Activated CD4-positive, alpha-beta T cell treated with anti-CD3 and anti-CD28 coated beads, Interleukin-2, amount 50 U/mL, for 4 hours (primary cell): ENCODE measurements at regions not wholly inside any gene's neighbourhood (a gene's known extent, or its start where the extent isn't known, plus 50 kb on each side); places are given as distances from the start of the nearest gene placed in this dataset.
"Not testable (repeated sequence)": the region's sequence is repeated elsewhere in the genome, so short reads cannot be mapped to it uniquely, and the experiment has no call there.

ENCODE experiments used
- DNase-seq, 2 experiments: peaks; one replicate each; pipeline ENCODE4 v3.0.0-alpha.2; 2020

DNA sequence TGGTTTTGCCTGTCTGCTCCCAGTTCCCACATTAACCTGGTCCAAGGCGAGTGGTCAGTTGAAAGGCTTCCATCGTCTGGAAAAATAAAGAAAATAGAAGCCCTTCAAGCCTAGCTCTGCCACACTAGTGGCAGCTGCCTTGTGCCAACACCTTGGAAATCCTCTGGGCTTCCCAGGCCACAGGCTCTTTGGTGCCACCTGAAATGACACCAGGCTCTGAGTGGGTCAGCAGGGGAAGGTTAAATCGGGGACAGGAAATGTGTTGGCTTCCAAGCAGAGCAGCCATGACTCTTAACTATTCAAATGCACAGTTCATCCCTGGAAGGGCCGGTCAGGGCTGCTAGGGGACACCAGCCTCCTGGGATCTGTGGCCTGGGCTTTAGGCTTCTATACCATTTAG, 558.7 kb downstream of the MATN1 start:
- DNase-seq = no peak

- DNase-seq = no peak
Measured at GRCh38 chr1:30162565-30162964, 560.8 kb downstream of the MATN1 start.

- no peak for DNase-seq
Measured at GRCh38 chr1:30161953-30162352, 561.4 kb downstream of the MATN1 start.

- no peak for DNase-seq
Measured at GRCh38 chr1:30160999-30161689, 562.2 kb downstream of the MATN1 start.

DNA sequence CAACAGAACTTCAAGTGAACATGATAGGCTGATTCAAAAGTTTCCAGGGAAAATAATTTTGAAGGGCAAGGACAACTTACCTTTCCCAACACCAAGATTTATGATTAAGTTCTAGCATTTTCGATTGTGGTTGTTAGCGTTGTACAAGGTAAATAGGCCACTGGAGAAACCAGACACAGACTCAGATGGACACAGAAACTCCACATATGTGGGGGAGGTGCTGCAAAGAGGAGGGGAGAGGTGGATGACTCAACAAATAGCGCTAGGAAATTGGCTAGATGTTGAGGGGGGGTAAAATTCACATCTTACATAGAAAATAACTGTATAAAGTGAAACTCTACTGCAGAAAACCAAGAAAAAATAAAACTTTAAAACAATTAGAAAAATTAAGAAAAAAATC, 564.4 kb downstream of the MATN1 start:
- DNase-seq = no peak

- DNase-seq = not testable (repeated sequence)
Measured at GRCh38 chr1:30155698-30156097, 567.7 kb downstream of the MATN1 start.

GRCh38 chr1:30155253-30155652, 568.1 kb downstream of the MATN1 start:
- not testable (repeated sequence) for DNase-seq

DNA sequence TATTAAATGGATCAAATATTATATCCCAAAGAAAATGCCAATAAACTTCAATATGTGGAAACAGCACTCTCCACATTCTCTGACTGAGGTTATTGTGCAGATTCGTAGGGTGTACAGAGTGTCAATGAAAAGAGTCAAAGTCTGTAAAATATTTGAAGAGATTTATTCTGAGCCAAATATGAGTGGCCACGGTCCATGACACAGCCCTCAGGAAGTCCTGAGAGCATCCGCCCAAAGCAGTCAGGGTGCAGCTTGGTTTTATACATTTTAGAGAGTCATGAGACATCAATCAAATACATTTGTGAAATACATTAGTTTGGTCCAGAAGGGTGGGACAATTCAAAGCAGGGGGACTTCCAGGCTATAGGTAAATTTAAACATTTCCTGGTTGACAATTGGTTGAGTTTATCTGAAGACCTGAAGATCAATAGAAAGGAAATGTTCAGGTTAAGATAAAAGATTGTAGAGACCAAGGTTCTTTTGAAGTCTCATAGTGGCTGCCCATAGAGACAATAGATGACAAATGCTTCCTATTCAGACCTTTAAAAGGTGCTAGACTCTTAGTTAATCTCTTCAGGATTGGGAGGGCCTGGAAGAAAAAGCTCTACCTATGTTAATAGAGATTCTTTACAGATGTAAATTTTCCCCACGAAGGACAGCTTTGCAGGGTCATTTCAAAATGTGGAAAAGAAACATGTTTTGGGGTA, 569.5 kb downstream of the MATN1 start:
- no peak for DNase-seq

DNA sequence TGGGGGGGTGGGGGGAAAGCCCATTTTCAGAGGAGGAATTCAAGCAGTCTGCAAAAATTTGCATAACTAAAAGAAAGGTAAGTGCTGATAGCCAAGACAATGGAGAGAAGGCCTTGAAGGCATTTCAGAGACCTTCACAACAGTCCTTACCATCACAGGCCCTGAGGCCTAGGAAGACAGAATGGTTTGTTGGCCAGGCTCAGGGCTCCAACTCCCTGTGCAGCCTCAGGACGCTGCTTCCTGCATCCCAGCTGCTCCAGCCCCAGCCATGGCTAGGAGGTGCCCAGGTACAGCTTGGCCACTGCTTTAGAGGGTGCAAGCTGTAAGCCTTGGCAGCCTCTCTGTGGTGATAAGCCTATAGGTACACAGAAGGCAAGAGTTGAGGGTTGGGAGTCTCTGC, 571.6 kb downstream of the MATN1 start:
- DNase-seq = no peak

GRCh38 chr1:30151119-30151518, 572.3 kb downstream of the MATN1 start:
- DNase-seq = no peak

DNA sequence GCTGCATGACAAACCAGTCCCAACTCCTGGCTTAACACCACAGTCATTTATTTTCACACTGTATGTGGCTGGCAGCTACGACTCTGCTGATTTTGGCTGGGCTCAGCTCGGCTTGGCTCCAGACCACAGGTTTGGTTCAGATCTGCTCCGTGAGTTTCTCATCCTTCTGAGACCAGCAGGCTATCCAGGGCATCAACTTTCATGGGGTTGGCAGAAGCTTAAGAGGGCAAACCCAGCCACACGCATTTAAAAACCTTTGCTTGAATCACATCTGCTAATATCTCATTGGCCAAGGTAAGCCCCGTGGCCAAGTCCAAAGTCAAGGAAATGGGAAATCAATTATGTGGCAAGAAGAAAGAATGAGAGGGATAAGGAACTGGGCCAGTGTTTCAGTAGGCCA, 574.2 kb downstream of the MATN1 start:
- DNase-seq = no peak

DNA sequence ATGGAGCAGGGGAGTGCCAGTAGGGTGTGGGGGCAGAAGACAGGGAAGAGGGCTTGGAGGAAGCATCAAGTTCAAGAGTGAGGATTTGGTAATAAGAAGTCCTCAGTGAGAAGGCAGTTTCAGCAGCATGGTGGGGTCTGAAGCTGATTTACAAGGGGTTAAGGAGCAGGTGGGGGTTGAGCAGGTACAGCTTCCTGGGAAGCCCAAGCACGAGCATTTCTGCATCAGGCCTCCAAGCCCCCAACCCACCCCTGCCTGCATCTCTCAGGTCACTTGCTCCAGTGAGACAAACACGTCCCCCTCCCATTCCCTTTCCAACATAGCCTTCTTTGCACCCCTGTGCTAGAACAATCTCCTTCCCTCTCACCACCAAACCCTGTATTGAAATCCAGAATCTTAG, 574.7 kb downstream of the MATN1 start:
- DNase-seq = no peak

GRCh38 chr1:30147188-30147587, 576.2 kb downstream of the MATN1 start:
- DNase-seq = no peak

DNA sequence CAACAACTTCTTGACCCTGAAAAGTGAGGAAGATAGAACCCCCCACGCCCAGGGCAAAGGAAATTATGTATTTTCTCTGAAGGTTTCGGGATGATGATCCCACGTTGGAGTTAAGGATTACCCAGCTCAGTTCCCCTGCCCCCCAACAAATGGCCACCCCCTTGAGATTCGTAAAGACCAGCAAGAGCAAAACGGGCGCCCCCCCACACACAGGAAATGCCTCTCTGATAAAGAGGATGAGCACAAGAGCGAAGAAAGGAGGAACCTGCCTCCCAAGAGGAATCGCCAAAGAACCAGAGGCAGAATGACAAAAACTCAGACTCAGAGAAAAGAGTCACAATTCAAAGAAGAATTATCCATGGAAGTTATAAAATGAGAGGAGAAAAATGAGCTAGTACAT, 576.9 kb downstream of the MATN1 start:
- no peak for DNase-seq

GRCh38 chr1:30145723-30146303, 577.6 kb downstream of the MATN1 start:
- DNase-seq = no peak

DNA sequence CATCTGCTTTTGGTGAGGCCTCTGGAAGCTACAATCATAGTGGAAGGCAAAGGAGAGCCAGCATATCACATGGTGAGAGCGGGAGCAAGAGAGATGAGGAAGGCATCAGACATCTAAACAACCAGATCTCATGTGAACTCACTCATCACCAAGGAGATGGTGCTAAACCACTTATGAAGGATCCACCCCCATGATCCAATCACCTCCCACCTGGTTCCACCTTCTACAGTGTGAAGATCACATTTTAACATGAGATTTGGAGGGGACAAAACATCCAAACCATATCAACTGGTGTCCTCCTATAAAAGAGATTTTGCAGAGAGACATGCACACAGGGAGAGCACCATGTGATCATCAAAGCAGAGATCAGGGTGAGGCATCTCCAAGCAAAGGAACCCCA, 578.6 kb downstream of the MATN1 start:
- DNase-seq = no peak

GRCh38 chr1:30143517-30143916, 579.9 kb downstream of the MATN1 start:
- DNase-seq = no peak

- DNase-seq = no peak
Measured at GRCh38 chr1:30140566-30140965, 582.8 kb downstream of the MATN1 start.

- DNase-seq = no peak
Measured at GRCh38 chr1:30138891-30139290, 584.5 kb downstream of the MATN1 start.

- DNase-seq = no peak
Measured at GRCh38 chr1:30137001-30137400, 586.4 kb downstream of the MATN1 start.

GRCh38 chr1:30135698-30136097, 587.7 kb downstream of the MATN1 start:
- DNase-seq = no peak

DNA sequence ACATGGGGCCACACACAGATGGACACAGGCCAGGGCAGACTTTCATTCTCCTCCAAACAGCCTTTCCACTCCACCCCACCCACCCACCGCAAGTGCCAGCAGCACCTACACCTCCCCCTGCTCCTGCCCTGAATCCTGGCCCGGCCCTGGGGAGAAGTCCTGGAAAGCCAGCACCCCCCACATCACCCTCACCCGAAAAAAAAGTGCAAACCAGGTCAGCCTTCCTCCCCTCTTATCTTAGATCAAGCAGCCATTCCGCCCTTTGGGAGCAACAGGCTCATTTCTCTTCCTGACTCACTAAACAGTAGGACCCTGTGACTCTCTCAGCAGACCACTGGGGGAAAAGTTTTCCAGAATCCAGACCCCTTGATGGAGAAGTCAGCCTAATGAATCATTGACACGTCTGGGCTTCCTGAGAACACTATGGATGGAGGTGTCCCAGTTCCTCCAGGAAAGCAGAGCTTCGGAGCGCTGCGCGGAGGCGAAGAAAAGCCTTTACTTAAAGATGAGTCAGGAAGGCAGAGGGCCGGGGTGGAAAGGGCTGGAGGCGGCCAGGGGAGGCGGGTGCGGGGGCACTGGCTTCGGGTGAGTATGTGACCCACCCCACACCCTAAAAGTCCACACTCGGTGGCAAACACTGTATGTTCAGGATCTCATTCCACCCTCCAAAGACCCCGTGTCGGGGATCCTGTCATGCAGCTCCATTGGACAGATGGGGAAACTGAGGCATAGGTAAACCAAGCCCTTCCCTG, 588.7 kb downstream of the MATN1 start:
- DNase-seq = no peak

DNA sequence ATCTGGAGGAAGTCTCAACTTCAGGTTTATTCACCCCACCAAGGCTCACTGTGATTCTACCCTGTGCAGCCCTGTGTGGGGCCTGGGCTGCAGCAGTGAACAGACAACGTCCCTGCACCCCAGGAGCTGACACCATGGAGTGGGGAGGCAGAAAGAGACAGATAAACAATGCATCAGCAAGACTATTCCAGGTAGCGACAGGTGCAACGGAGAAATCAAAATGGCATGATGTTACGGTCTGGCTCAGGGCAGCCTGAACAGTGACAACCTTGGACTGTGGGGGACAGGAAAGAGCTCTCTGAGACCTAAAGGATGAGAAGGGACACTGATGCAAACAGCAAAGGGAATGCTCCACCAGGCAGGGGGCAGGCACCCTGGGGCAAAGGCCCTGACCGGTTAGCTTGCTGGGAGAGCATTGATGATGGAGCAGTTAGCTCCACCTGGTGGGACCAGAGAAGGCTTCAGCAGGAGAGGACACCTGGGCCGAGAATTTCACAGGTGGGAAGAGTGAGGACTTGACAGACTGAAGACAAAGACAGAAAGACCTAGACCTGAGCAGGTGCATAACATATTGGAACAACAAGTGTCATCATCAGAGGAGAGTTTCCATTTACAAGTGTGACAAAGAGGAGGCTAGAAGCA, 589.9 kb downstream of the MATN1 start:
- DNase-seq = no peak
